Sigmoid colon (tissue), 4 donors: ENCODE measurements at regions not wholly inside any gene's neighbourhood (a gene's known extent, or its start where the extent isn't known, plus 50 kb on each side); places are given as distances from the start of the nearest gene placed in this dataset.

Experiments
- CTCF ChIP-seq, 4 experiments: fragments of 450-650 bp in 3 of 4; fragments of 200-600 bp in 1 of 4; IDR thresholded peaks; one replicate each; pipeline ENCODE4 v1.5.1; 2016 to 2019; ENCODE audit warnings: antibody characterized with exemption in 4 of 4, mild to moderate bottlenecking in 3 of 4, moderate library complexity in 2 of 4
- POLR2A ChIP-seq, 2 donors: fragments of 450-650 bp; IDR thresholded peaks; one replicate each; pipeline ENCODE4 v1.6.1; 2016; ENCODE audit warnings: antibody characterized with exemption in 2 of 2, mild to moderate bottlenecking in 2 of 2, moderate library complexity in 2 of 2
- POLR2AphosphoS5 ChIP-seq, 4 donors: sonication (generic); formaldehyde crosslinking; IDR thresholded peaks; one replicate each; pipeline ENCODE4 v1.6.1; 2017; ENCODE audit warnings: antibody characterized with exemption in 4 of 4

GRCh38 chr6:81373414-81373813, 379.1 kb downstream of the TENT5A start:
- TF ChIP-seq CTCF (IDR thresholded peaks at IDR 0.05), result no peak
- no peak for TF ChIP-seq POLR2A (IDR thresholded peaks at IDR 0.05)
- no peak for TF ChIP-seq POLR2AphosphoS5 (IDR thresholded peaks at IDR 0.05)
